CD4-positive, alpha-beta T cell treated with Interleukin-6 at 100 ng/mL for 8 hours (primary cell): ENCODE measurements at regions not wholly inside any gene's neighbourhood (a gene's known extent, or its start where the extent isn't known, plus 50 kb on each side); places are given as distances from the start of the nearest gene placed in this dataset.
"Not testable (repeated sequence)": the region's sequence is repeated elsewhere in the genome, so short reads cannot be mapped to it uniquely, and the experiment has no call there.

ENCODE experiments used
- DNase-seq: peaks from one replicate; pipeline ENCODE4 v3.0.0-alpha.2; 2020; ENCODE audit warnings: mixed read lengths, low spot score

GRCh38 chr21:31819692-31820091, 53.1 kb upstream of the HUNK start:
- DNase-seq, result not testable (repeated sequence)

DNA sequence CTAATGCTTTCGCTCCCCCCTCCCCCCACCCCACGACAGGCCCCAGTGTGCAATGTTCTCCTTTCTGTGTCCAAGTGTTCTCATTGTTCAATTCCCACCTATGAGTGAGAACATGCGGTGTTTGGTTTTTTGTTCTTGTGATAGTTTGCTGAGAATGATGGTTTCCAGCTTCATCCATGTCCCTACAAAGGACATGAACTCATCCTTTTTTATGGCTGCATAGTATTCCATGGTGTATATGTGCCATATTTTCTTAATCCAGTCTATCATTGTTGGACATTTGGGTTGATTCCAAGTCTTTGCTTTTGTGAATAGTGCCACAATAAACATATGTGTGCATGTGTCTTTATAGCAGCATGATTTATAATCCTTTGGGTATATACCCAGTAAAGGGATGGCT, 58.5 kb upstream of the HUNK start:
- DNase-seq, result not testable (repeated sequence)

DNA sequence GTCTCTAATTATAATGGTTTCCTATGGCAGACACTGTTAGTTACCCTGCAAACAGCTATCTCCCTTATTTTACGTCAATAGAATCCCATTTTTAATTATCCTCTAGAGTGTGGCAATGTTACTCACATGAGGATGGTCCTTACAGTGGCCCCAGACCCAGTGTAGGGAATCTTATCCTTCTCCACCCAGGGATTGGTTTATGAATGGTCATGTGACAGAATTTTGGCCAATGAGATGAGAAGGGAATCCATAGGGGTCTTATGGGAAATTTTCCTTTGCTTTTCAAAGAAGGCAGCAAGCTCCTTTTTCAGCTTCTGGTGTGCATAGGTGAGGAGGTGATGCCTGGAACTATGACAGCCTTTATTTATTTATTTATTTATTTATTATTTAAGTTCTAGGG, 59.0 kb upstream of the HUNK start:
- no peak for DNase-seq

GRCh38 chr21:31804008-31804394, 68.8 kb upstream of the HUNK start:
- DNase-seq, result no peak

GRCh38 chr21:31803039-31804007, 69.5 kb upstream of the HUNK start:
- no peak for DNase-seq

- no peak for DNase-seq
Observed at GRCh38 chr21:31802331-31802730, 70.4 kb upstream of the SCAF4 start.

DNA sequence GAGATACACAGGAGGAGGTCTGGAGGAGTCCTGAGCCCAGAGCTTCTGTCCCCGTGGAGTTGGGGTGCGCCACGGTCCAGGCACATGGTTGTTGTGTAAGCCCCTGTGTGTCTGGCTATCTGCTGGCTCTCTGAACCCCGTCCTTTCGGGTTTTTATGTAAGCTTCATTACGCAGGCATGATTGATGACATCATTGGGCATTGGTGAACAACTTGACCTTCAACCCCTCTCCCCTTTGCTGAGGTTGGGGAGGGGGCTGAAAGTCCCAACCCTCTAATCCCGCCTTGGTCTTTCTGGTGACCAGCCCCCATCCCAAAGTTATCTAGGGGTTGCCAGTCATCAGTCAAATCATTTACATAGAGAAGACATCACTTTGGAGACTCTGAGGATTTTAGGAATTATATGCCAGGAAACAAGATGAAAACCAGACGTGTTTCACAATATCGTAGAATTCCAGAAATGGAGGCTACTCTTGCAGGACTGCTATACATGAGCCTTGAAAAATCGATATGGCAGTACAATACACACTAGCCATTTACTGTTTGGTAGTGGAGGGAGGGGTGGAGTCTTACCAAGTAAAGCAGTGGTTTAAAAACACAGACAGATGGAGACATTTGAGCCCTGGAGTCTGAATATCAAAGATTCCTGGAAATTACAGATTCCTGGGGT, 69.8 kb upstream of the SCAF4 start:
- no peak for DNase-seq

- DNase-seq, result no peak
Observed at GRCh38 chr21:31798842-31799704, 67.2 kb upstream of the SCAF4 start.

DNA sequence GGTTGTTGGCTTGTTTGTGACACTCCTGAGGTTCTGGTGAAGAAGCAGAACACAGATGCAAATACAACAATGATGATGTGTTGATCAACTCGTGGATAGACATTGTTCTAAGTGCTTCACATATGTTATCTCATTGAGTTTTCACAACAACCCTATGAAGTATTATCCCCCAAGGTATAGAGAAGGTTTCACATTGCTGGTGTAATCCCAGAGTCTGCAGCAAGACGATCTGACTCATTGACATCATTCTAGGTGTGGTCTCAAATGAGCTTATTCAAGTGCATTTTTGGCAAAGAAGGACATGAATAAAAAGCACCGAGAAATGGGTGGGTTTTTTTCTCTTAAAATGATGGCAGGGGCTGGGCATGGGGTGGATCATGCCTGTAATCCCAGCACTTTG, 64.1 kb upstream of the SCAF4 start:
- no peak for DNase-seq

GRCh38 chr21:31790420-31790819, 58.5 kb upstream of the SCAF4 start:
- DNase-seq, result not testable (repeated sequence)

- DNase-seq, result no peak
Observed at GRCh38 chr21:31788581-31788980, 56.7 kb upstream of the SCAF4 start.

GRCh38 chr21:31787691-31788090, 55.8 kb upstream of the SCAF4 start:
- not testable (repeated sequence) for DNase-seq

- DNase-seq, result no peak
Observed at GRCh38 chr21:31786164-31786920, 54.4 kb upstream of the SCAF4 start.

- DNase-seq, result peak; percentile 25
Observed at GRCh38 chr21:31785237-31786163, 53.6 kb upstream of the SCAF4 start.

DNA sequence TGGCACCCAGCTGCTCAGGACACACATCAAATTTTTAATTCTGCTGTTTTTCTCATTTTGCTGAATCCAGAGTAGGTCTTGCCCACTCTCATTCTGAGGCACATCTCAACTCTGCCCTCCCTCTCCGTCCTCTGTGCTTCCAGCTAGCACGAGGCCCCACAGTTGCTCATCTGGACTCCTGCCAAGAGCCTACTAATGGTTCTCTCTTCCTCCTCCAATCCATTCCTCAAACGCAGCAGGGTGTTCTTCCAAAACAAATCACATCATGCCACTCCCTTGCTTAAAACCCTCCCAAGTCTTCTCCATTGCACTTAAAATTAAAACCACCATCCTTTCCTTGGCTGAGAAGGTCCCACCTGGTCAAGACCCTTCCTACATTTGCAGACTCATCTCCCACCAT, 49.8 kb upstream of the SCAF4 start:
- DNase-seq, result no peak
